Ascending aorta (tissue), 2 donors: ENCODE measurements at regions not wholly inside any gene's neighbourhood (a gene's known extent, or its start where the extent isn't known, plus 50 kb on each side); places are given as distances from the start of the nearest gene placed in this dataset.

Experiments
- DNase-seq, 2 donors: peaks; one replicate each; pipeline ENCODE4 v3.0.0-alpha.2; 2019; ENCODE audit warnings: low spot score in 2 of 2
- H3K27ac ChIP-seq, 2 donors: fragments of 200-600 bp; sonication (generic); one replicate each; pipeline ENCODE4 v1.5.1; 2016 to 2017; ENCODE audit warnings: mild to moderate bottlenecking in 1 of 2
- H3K27me3 ChIP-seq: fragments of 200-600 bp; sonication (generic); one replicate; pipeline ENCODE4 v1.5.1; 2017
- H3K36me3 ChIP-seq, 2 donors: fragments of 200-600 bp; sonication (generic); one replicate each; pipeline ENCODE4 v1.5.1; 2016
- H3K4me1 ChIP-seq, 2 donors: fragments of 200-600 bp; sonication (generic); one replicate each; pipeline ENCODE4 v1.5.1; 2016 to 2017; ENCODE audit warnings: mild to moderate bottlenecking in 1 of 2
- H3K4me3 ChIP-seq, 2 donors: fragments of 200-600 bp; sonication (generic); one replicate each; pipeline ENCODE4 v1.5.1; 2016 to 2017; ENCODE audit warnings: mild to moderate bottlenecking in 1 of 2
- H3K9me3 ChIP-seq, 2 donors: fragments of 200-600 bp; sonication (generic); one replicate each; pipeline ENCODE4 v1.5.1; 2016
- CTCF ChIP-seq, 3 experiments: fragments of 200-600 bp in 2 of 3; fragments of 450-650 bp in 1 of 3; sonication (generic) in 2 of 3; IDR thresholded peaks; one replicate each; pipeline ENCODE4 v1.5.1; 2016 to 2019; ENCODE audit warnings: antibody characterized with exemption in 3 of 3, mild to moderate bottlenecking in 1 of 3, moderate library complexity in 1 of 3
- intact Hi-C: fragments of 100-400 bp; cut with DNase I; formaldehyde crosslinking; loops from one replicate; pipeline ENCODE4 v1.15.1; 2023

- Histone ChIP-seq H3K27me3 (no peaks in the 10 kb centered on the region), H3K9me3 (no peaks in the 10 kb centered on the region), H3K27ac (no peak overlapping the region), H3K4me1 (no peaks in the 10 kb centered on the region), H3K4me3 (no peak overlapping the region), H3K36me3 (no peaks in the 10 kb centered on the region)
- no peak for DNase-seq
- intact Hi-C loops = no loop called here
- no peak for TF ChIP-seq CTCF (IDR thresholded peaks at IDR 0.05)
These were observed 773.7 kb downstream of the TSN start for GRCh38 chr2:122528958-122529705.

GRCh38 chr2:122530814-122531213 is 775.4 kb downstream of the TSN start:
- intact Hi-C loops = no loop called here
- H3K9me3 ChIP-seq = no peaks in the 10 kb centered on the region

GRCh38 chr2:122531290-122532071 is 776.0 kb downstream of the TSN start:
- no peak overlapping the region for H3K4me3 ChIP-seq
- intact Hi-C loops = no loop called here
- DNase-seq = no peak
- H3K4me1 ChIP-seq = no peaks in the 10 kb centered on the region
- no peaks in the 10 kb centered on the region for H3K9me3 ChIP-seq
- TF ChIP-seq CTCF (IDR thresholded peaks at IDR 0.05) = no peak
- H3K36me3 ChIP-seq = no peaks in the 10 kb centered on the region
- no peaks in the 10 kb centered on the region for H3K27me3 ChIP-seq
- H3K27ac ChIP-seq = no peak overlapping the region

More at GRCh38 chr2:122530814-122531213, 775.4 kb downstream of the TSN start:
- no peak overlapping the region for H3K4me3 ChIP-seq
- H3K27ac ChIP-seq = no peak overlapping the region
- no peaks in the 10 kb centered on the region for H3K27me3 ChIP-seq
- no peak for DNase-seq
- no peak for TF ChIP-seq CTCF (IDR thresholded peaks at IDR 0.05)
- H3K36me3 ChIP-seq = no peaks in the 10 kb centered on the region
- H3K4me1 ChIP-seq = no peaks in the 10 kb centered on the region

GRCh38 chr2:122532072-122532344 is 776.6 kb downstream of the TSN start:
- DNase-seq = no peak
- no peak overlapping the region for H3K27ac ChIP-seq
- H3K27me3 ChIP-seq = no peaks in the 10 kb centered on the region
- no peaks in the 10 kb centered on the region for H3K36me3 ChIP-seq
- TF ChIP-seq CTCF (IDR thresholded peaks at IDR 0.05) = no peak
- intact Hi-C loops = no loop called here
- H3K4me1 ChIP-seq = no peaks in the 10 kb centered on the region
- H3K4me3 ChIP-seq = no peak overlapping the region
- H3K9me3 ChIP-seq = no peaks in the 10 kb centered on the region

GRCh38 chr2:122532481-122532880 is 777.0 kb downstream of the TSN start:
- no peak overlapping the region for H3K27ac ChIP-seq
- intact Hi-C loops = no loop called here
- TF ChIP-seq CTCF (IDR thresholded peaks at IDR 0.05) = no peak
- no peaks in the 10 kb centered on the region for H3K36me3 ChIP-seq
- no peak overlapping the region for H3K4me3 ChIP-seq
- no peaks in the 10 kb centered on the region for H3K27me3 ChIP-seq
- H3K9me3 ChIP-seq = no peaks in the 10 kb centered on the region
- H3K4me1 ChIP-seq = no peaks in the 10 kb centered on the region
- no peak for DNase-seq
